GM19328 (cell line): ENCODE measurements at regions not wholly inside any gene's neighbourhood (a gene's known extent, or its start where the extent isn't known, plus 50 kb on each side); places are given as distances from the start of the nearest gene placed in this dataset.
"Not testable (repeated sequence)": the region's sequence is repeated elsewhere in the genome, so short reads cannot be mapped to it uniquely, and the experiment has no call there.

Source experiments
- ATAC-seq: cut with Tn5 transposase; IDR thresholded peaks from one replicate; pipeline ENCODE4 v1.9.1; 2021; ENCODE audit warnings: mild to moderate bottlenecking, moderate library complexity; ENCODE audit not compliant: unreplicated experiment

GRCh38 chr4:188432328-188432727 lies 293.1 kb downstream of the TRIML1 start:
- no peak for ATAC-seq

- no peak for ATAC-seq
Observed at GRCh38 chr4:188433741-188434315, 294.6 kb downstream of the TRIML1 start.

GRCh38 chr4:188434643-188435042 lies 295.4 kb downstream of the TRIML1 start:
- no peak for ATAC-seq

- no peak for ATAC-seq
Observed at GRCh38 chr4:188435381-188435780, 296.1 kb downstream of the TRIML1 start.

- no peak for ATAC-seq
Observed at GRCh38 chr4:188437535-188437934, 298.3 kb downstream of the TRIML1 start.

GRCh38 chr4:188438391-188438824 lies 299.2 kb downstream of the TRIML1 start:
- not testable (repeated sequence) for ATAC-seq

GRCh38 chr4:188439641-188440311 lies 300.5 kb downstream of the TRIML1 start:
- no peak for ATAC-seq

- ATAC-seq, result no peak
Observed at GRCh38 chr4:188444500-188444899, 305.3 kb downstream of the TRIML1 start.

- ATAC-seq, result not testable (repeated sequence)
Observed at GRCh38 chr4:188448996-188449395, 309.8 kb downstream of the TRIML1 start.

- ATAC-seq, result no peak
Observed at GRCh38 chr4:188450571-188450970, 311.3 kb downstream of the TRIML1 start.

- no peak for ATAC-seq
Observed at GRCh38 chr4:188452097-188452496, 312.9 kb downstream of the TRIML1 start.

GRCh38 chr4:188454575-188454974 lies 315.3 kb downstream of the TRIML1 start:
- ATAC-seq, result no peak

GRCh38 chr4:188455062-188455752 lies 316.0 kb downstream of the TRIML1 start:
- ATAC-seq, result no peak

- ATAC-seq, result no peak
Observed at GRCh38 chr4:188459381-188459780, 320.1 kb downstream of the TRIML1 start.

- ATAC-seq, result no peak
Observed at GRCh38 chr4:188463909-188464308, 324.7 kb downstream of the TRIML1 start.

- ATAC-seq, result no peak
Observed at GRCh38 chr4:188466001-188466400, 326.8 kb downstream of the TRIML1 start.

- no peak for ATAC-seq
Observed at GRCh38 chr4:188484256-188484655, 345.0 kb downstream of the TRIML1 start.

GRCh38 chr4:188485906-188486305 lies 346.7 kb downstream of the TRIML1 start:
- no peak for ATAC-seq

GRCh38 chr4:188492886-188493285 lies 353.6 kb downstream of the TRIML1 start:
- ATAC-seq, result no peak

- no peak for ATAC-seq
Observed at GRCh38 chr4:188495169-188495568, 355.9 kb downstream of the TRIML1 start.

GRCh38 chr4:188511431-188511830 lies 372.2 kb downstream of the TRIML1 start:
- ATAC-seq, result no peak

- ATAC-seq, result no peak
Observed at GRCh38 chr4:188532751-188533150, 393.5 kb downstream of the TRIML1 start.
